HEK293T (cell line): ENCODE measurements at regions not wholly inside any gene's neighbourhood (a gene's known extent, or its start where the extent isn't known, plus 50 kb on each side); places are given as distances from the start of the nearest gene placed in this dataset.

Source experiments
- CTCF ChIA-PET: fragments of 350-600 bp; formaldehyde crosslinking; extraction: SDS; loops from one replicate; lab custom pipeline; 2021; ENCODE audit warnings: antibody characterized with exemption, inconsistent platforms; lab: Yijun Ruan, JAX
- POLR2A ChIA-PET: fragments of 350-600 bp; formaldehyde crosslinking; extraction: SDS; loops from one replicate; lab custom pipeline; 2020; ENCODE audit warnings: antibody characterized with exemption, inconsistent platforms; lab: Yijun Ruan, JAX
- DNase-seq: peaks from one replicate; pipeline ENCODE4 v3.0.0; 2012; ENCODE audit warnings: mixed read lengths; ENCODE audit errors: extremely low spot score
- ARNT ChIP-seq: fragments of 450-650 bp; IDR thresholded peaks from 2 replicates; pipeline ENCODE4 v1.6.1; 2017; ENCODE audit warnings: mild to moderate bottlenecking
- BHLHE40 ChIP-seq: fragments of 450-650 bp; IDR thresholded peaks from 2 replicates; pipeline ENCODE4 v1.6.1; 2016; ENCODE audit warnings: mild to moderate bottlenecking, moderate library complexity, borderline replicate concordance
- CTBP1 ChIP-seq: fragments of 450-650 bp; IDR thresholded peaks from 2 replicates; pipeline ENCODE4 v1.6.1; 2016; ENCODE audit warnings: borderline replicate concordance
- ELF4 ChIP-seq: fragments of 450-650 bp; IDR thresholded peaks from 2 replicates; pipeline ENCODE4 v1.6.1; 2017; ENCODE audit warnings: antibody characterized with exemption
- FOXA1 ChIP-seq: fragments of 450-650 bp; IDR thresholded peaks from 2 replicates; pipeline ENCODE4 v1.6.1; 2016; ENCODE audit warnings: mild to moderate bottlenecking
- FOXK2 ChIP-seq: fragments of 450-650 bp; IDR thresholded peaks from 2 replicates; pipeline ENCODE4 v1.6.1; 2016; ENCODE audit warnings: mild to moderate bottlenecking
- FOXM1 ChIP-seq: fragments of 450-650 bp; IDR thresholded peaks from 2 replicates; pipeline ENCODE4 v1.6.1; 2017; ENCODE audit warnings: mild to moderate bottlenecking, borderline replicate concordance
- HDGF ChIP-seq: fragments of 450-650 bp; IDR thresholded peaks from 2 replicates; pipeline ENCODE4 v1.6.1; 2017; ENCODE audit warnings: antibody characterized with exemption, borderline replicate concordance
- L3MBTL2 ChIP-seq: fragments of 450-650 bp; conservative IDR thresholded peaks from 2 replicates; pipeline ENCODE4 v1.6.1; 2016; ENCODE audit warnings: mild to moderate bottlenecking
- LEF1 ChIP-seq: fragments of 450-650 bp; IDR thresholded peaks from 2 replicates; pipeline ENCODE4 v1.6.1; 2017; ENCODE audit warnings: mild to moderate bottlenecking, borderline replicate concordance
- NFRKB ChIP-seq: fragments of 450-650 bp; IDR thresholded peaks from 2 replicates; pipeline ENCODE4 v1.6.1; 2016; ENCODE audit warnings: mild to moderate bottlenecking, moderate library complexity
- PKNOX1 ChIP-seq: fragments of 450-650 bp; IDR thresholded peaks from 2 replicates; pipeline ENCODE4 v1.6.1; 2016
- SP1 ChIP-seq: fragments of 450-650 bp; IDR thresholded peaks from 2 replicates; pipeline ENCODE4 v1.6.1; 2017
- SUZ12 ChIP-seq: fragments of 450-650 bp; IDR thresholded peaks from 2 replicates; pipeline ENCODE4 v1.6.1; 2016; ENCODE audit warnings: mild to moderate bottlenecking
- TARDBP ChIP-seq: fragments of 450-650 bp; IDR thresholded peaks from 2 replicates; pipeline ENCODE4 v1.6.1; 2016
- ZNF384 ChIP-seq: fragments of 450-650 bp; IDR thresholded peaks from 2 replicates; pipeline ENCODE4 v1.6.1; 2016

- TF ChIP-seq LEF1 = no peak
- no peak for TF ChIP-seq CTBP1
- no peak for TF ChIP-seq TARDBP
- no peak for TF ChIP-seq PKNOX1
- no peak for TF ChIP-seq FOXA1
- no peak for TF ChIP-seq SP1
- TF ChIP-seq FOXK2 = no peak
- no peak for TF ChIP-seq FOXM1
- TF ChIP-seq SUZ12 = no peak
- no peak for TF ChIP-seq ZNF384
- TF ChIP-seq NFRKB = no peak
- no peak for TF ChIP-seq BHLHE40
- ChIA-PET POLR2A (no interaction called here), CTCF (interaction anchor here (2.0 kb wide), 1 partner anchor 235 kb away, joined by 10 read pairs; no protein-coding TSS in a partner anchor)
- no peak for DNase-seq
Observed at GRCh38 chr13:112639521-112639920, 50.3 kb upstream of the ATP11A start.

GRCh38 chr13:112638919-112639318 lies 50.9 kb upstream of the ATP11A start:
- TF ChIP-seq NFRKB = no peak
- no peak for TF ChIP-seq FOXM1
- TF ChIP-seq L3MBTL2 = no peak
- no peak for TF ChIP-seq FOXK2
- TF ChIP-seq FOXA1 = no peak
- TF ChIP-seq TARDBP = no peak
- no peak for TF ChIP-seq SP1
- no peak for TF ChIP-seq ARNT
- no peak for TF ChIP-seq SUZ12
- no peak for TF ChIP-seq BHLHE40
- no peak for TF ChIP-seq ZNF384
- no peak for TF ChIP-seq LEF1
- no peak for TF ChIP-seq ELF4
- TF ChIP-seq PKNOX1 = no peak
- TF ChIP-seq CTBP1 = no peak
- TF ChIP-seq HDGF = no peak
- no peak for DNase-seq
- CTCF ChIA-PET = interaction anchor here (0.5 kb wide), 1 partner anchor 10 kb away, joined by 3 read pairs; no protein-coding TSS in a partner anchor
- POLR2A ChIA-PET = no interaction called here

DNA sequence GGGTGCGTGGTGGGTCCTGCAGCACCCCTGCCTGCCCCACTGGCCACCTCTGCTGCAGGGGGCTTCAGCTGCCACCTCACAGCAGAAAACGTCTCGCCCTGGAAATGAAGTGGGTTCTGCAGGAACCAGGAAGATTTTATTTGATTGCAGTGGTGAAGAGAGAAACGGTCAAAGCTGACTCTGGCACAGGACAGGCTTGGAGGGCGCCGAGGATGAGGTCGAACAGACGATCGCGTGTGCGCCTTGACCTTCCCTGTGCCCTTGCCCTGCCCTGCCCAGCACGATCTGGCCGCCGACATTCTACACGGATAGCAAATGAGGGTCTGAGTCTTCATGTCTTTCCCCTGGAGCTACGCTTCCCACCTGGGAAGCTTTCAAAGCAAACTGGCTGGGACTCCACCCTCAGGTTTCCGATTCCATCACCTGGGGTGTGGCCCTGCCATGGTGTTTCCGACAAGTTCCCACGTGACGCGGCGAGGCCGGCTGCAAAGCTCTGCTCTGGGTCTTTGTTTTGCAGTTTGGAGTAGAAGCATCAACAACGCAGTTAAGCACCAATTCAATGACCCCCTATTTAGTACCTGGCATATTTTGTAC lies 50.3 kb upstream of the TUBGCP3 start:
- ChIA-PET CTCF (no interaction called here), POLR2A (no interaction called here)
- TF ChIP-seq FOXK2 (no peak), L3MBTL2 (no peak), HDGF (no peak), SUZ12 (no peak), PKNOX1 (no peak), NFRKB (no peak), TARDBP (no peak), ZNF384 (no peak), FOXM1 (no peak), FOXA1 (no peak), ELF4 (no peak), SP1 (no peak)
- no peak for DNase-seq
